Omental fat pad (tissue), 3 donors: ENCODE measurements at regions not wholly inside any gene's neighbourhood (a gene's known extent, or its start where the extent isn't known, plus 50 kb on each side); places are given as distances from the start of the nearest gene placed in this dataset.

Experiments used
- ATAC-seq: fragments of 150-250 bp; one replicate; pipeline ENCODE4 v1.9.1; 2016; ENCODE audit warnings: mild to moderate bottlenecking, moderate library complexity; ENCODE audit not compliant: low FRiP score
- DNase-seq: peaks from one replicate; pipeline ENCODE4 v3.0.0-alpha.2; 2019; ENCODE audit warnings: low spot score
- CTCF ChIP-seq, 3 donors: fragments of 450-650 bp; IDR thresholded peaks; one replicate each; pipeline ENCODE4 v1.5.1; 2016 to 2017; ENCODE audit warnings: antibody characterized with exemption in 3 of 3, mild to moderate bottlenecking in 3 of 3, moderate library complexity in 2 of 3

- no peak for ATAC-seq
- DNase-seq: no peak
- TF ChIP-seq CTCF (IDR thresholded peaks at IDR 0.05): no peak
These were observed 447.4 kb downstream of the SLC16A7 start for GRCh38 chr12:60043236-60043635.

- DNase-seq: no peak
- no peak for TF ChIP-seq CTCF (IDR thresholded peaks at IDR 0.05)
- no peak for ATAC-seq
These were observed 456.7 kb downstream of the SLC16A7 start for GRCh38 chr12:60052483-60052882.

GRCh38 chr12:60059180-60059579 is 463.4 kb downstream of the SLC16A7 start:
- ATAC-seq (no peak), DNase-seq (no peak)
- no peak for TF ChIP-seq CTCF (IDR thresholded peaks at IDR 0.05)

GRCh38 chr12:60066655-60067054 is 470.8 kb downstream of the SLC16A7 start:
- DNase-seq (no peak), ATAC-seq (no peak)
- TF ChIP-seq CTCF (IDR thresholded peaks at IDR 0.05): no peak

- no peak for DNase-seq
- TF ChIP-seq CTCF (IDR thresholded peaks at IDR 0.05): no peak
- ATAC-seq: no peak
These were observed 474.7 kb downstream of the SLC16A7 start for GRCh38 chr12:60070552-60070951.

GRCh38 chr12:60071759-60072191 is 475.9 kb downstream of the SLC16A7 start:
- DNase-seq (no peak), ATAC-seq (no peak)
- no peak for TF ChIP-seq CTCF (IDR thresholded peaks at IDR 0.05)

GRCh38 chr12:60072911-60073310 is 477.1 kb downstream of the SLC16A7 start:
- DNase-seq (no peak), ATAC-seq (no peak)
- TF ChIP-seq CTCF (IDR thresholded peaks at IDR 0.05): no peak
